Psoas muscle (tissue), 7 donors: ENCODE measurements at regions not wholly inside any gene's neighbourhood (a gene's known extent, or its start where the extent isn't known, plus 50 kb on each side); places are given as distances from the start of the nearest gene placed in this dataset.

Experiments used
- ATAC-seq, 4 donors: fragments of 200-7000 bp; cut with Tn5 transposase; one replicate each; pipeline ENCODE4 v1.9.1; 2020; ENCODE audit warnings: moderate library complexity in 3 of 4, mild to moderate bottlenecking in 2 of 4
- DNase-seq, 2 donors: peaks; one replicate each; pipeline ENCODE4 v3.0.0-alpha.2; 2020
- H3K27ac ChIP-seq: fragments of 200-600 bp; one replicate; pipeline ENCODE4 v1.8.0; 2022
- H3K27me3 ChIP-seq, 3 donors: fragments of 200-600 bp in 1 of 3; one replicate each; pipeline versions ENCODE4 v1.6.1 to v1.8.0; 2013 to 2022; ENCODE audit warnings: low read length in 2 of 3, mild to moderate bottlenecking in 2 of 3, moderate library complexity in 1 of 3; ENCODE audit not compliant: insufficient read depth in 3 of 3
- H3K36me3 ChIP-seq, 2 donors: fragments of 200-600 bp in 1 of 2; one replicate each; pipeline versions ENCODE4 v1.6.1 to v1.8.0; 2013 to 2022; ENCODE audit warnings: low read depth in 1 of 2, mild to moderate bottlenecking in 1 of 2, moderate library complexity in 1 of 2; ENCODE audit not compliant: insufficient read depth in 1 of 2
- H3K4me1 ChIP-seq: fragments of 200-600 bp; one replicate; pipeline ENCODE4 v1.8.0; 2022
- H3K4me3 ChIP-seq: fragments of 200-600 bp; one replicate; pipeline ENCODE4 v1.8.0; 2022; ENCODE audit warnings: mild to moderate bottlenecking
- H3K9me3 ChIP-seq: fragments of 200-600 bp; one replicate; pipeline ENCODE4 v1.8.0; 2022
- CTCF ChIP-seq: fragments of 200-600 bp; IDR thresholded peaks from one replicate; pipeline ENCODE4 v1.8.0; 2022; ENCODE audit warnings: antibody characterized with exemption
- WGBS, 3 donors: extraction: QIAGEN DNeasy Blood & Tissue Kit; methylation state at CpG; one replicate each; pipeline versions ENCODE4 v1.1.6 to v1.1.7; 2013; 5-methylcytosine and 5-hydroxymethylcytosine counted together
- intact Hi-C, 2 donors: fragments of 100-400 bp; cut with DNase I; formaldehyde crosslinking; loops; one replicate each; pipeline versions ENCODE4 v1.11.0 to v1.14.2; 2022
- donor health status: healthy with polysubstance abuse.
- donor health status: DM: no; HTN: no; CAD: no; lungs with moderate emphysema.
- donor health status: Bipolar disorder and iron deficiency.
- donor health status: healthy.
- donor health status: DM: yes; HTN: yes; CAD: no.
- donor health status: DM: no; HTN: no; CAD: no.
- donor health status: DM: yes; HTN: yes; CAD: no.

GRCh38 chr12:83210933-83211332, 524.2 kb downstream of the TMTC2 start:
- Histone ChIP-seq H3K27ac (no peak overlapping the region), H3K4me3 (no peak overlapping the region), H3K4me1 (no peaks in the 10 kb centered on the region), H3K9me3 (no peaks in the 10 kb centered on the region), H3K36me3 (no peaks in the 10 kb centered on the region), H3K27me3 (no peaks in the 10 kb centered on the region)
- TF ChIP-seq CTCF: no peak
- intact Hi-C loops: no loop called here
- DNase-seq: no peak
- no peak for ATAC-seq
- 59 to 65% (median 60%) methylated on average over 2 of the region's 2 CpGs for WGBS, 3 donors

GRCh38 chr12:83199069-83199468, 512.4 kb downstream of the TMTC2 start:
- H3K4me3 ChIP-seq: no peak overlapping the region
- no peak for TF ChIP-seq CTCF
- intact Hi-C loops: no loop called here
- no peaks in the 10 kb centered on the region for H3K36me3 ChIP-seq
- ATAC-seq (no peak), DNase-seq (no peak)
- no peaks in the 10 kb centered on the region for H3K4me1 ChIP-seq
- H3K9me3 ChIP-seq: no peaks in the 10 kb centered on the region
- no peaks in the 10 kb centered on the region for H3K27me3 ChIP-seq
- no peak overlapping the region for H3K27ac ChIP-seq

- Histone ChIP-seq H3K36me3 (no peaks in the 10 kb centered on the region), H3K27ac (no peak overlapping the region), H3K4me3 (no peak overlapping the region), H3K27me3 (no peaks in the 10 kb centered on the region), H3K4me1 (no peaks in the 10 kb centered on the region), H3K9me3 (no peaks in the 10 kb centered on the region)
- DNase-seq: no peak
- TF ChIP-seq CTCF: no peak
- 11 to 28% (median 17%) methylated on average over 3 of the region's 3 CpGs for WGBS, 3 donors
- intact Hi-C loops: no loop called here
- ATAC-seq: no peak
Observed at GRCh38 chr12:83198291-83199015, 511.7 kb downstream of the TMTC2 start.

- DNase-seq (no peak), ATAC-seq (no peak)
- TF ChIP-seq CTCF: no peak
- no peaks in the 10 kb centered on the region for H3K27me3 ChIP-seq
- H3K27ac ChIP-seq: no peak overlapping the region
- H3K36me3 ChIP-seq: no peaks in the 10 kb centered on the region
- no peaks in the 10 kb centered on the region for H3K4me1 ChIP-seq
- intact Hi-C loops: no loop called here
- no peak overlapping the region for H3K4me3 ChIP-seq
- no peaks in the 10 kb centered on the region for H3K9me3 ChIP-seq
- 51 to 57% (median 54%) methylated on average over 4 of the region's 4 CpGs for WGBS, 3 donors
Observed at GRCh38 chr12:83197483-83197914, 510.8 kb downstream of the TMTC2 start.
